IPS-20b (cell line): ENCODE measurements at regions not wholly inside any gene's neighbourhood (a gene's known extent, or its start where the extent isn't known, plus 50 kb on each side); places are given as distances from the start of the nearest gene placed in this dataset.
"Not testable (repeated sequence)": the region's sequence is repeated elsewhere in the genome, so short reads cannot be mapped to it uniquely, and the experiment has no call there.

Experiments used
- H3K27ac ChIP-seq: one replicate; pipeline ENCODE4 v1.5.1; 2013; ENCODE audit warnings: low read length
- H3K27me3 ChIP-seq: 2 replicates; pipeline ENCODE4 v1.6.1; 2013; ENCODE audit warnings: mild to moderate bottlenecking, low read length, inconsistent platforms; ENCODE audit not compliant: insufficient read depth
- H3K36me3 ChIP-seq: 2 replicates; pipeline ENCODE4 v1.6.1; 2013; ENCODE audit warnings: low read depth, mild to moderate bottlenecking, inconsistent platforms, low read length, moderate library complexity; ENCODE audit not compliant: insufficient read depth
- H3K4me1 ChIP-seq: 2 replicates; pipeline ENCODE4 v1.6.1; 2013; ENCODE audit warnings: mild to moderate bottlenecking, control low read depth, inconsistent platforms, low read length, moderate library complexity; ENCODE audit not compliant: insufficient read depth
- H3K4me3 ChIP-seq: 2 replicates; pipeline ENCODE4 v1.5.1; 2013; ENCODE audit warnings: mild to moderate bottlenecking, low read length, inconsistent platforms
- H3K9ac ChIP-seq: 2 replicates; pipeline ENCODE4 v1.6.1; 2013; ENCODE audit warnings: low read depth, mild to moderate bottlenecking, inconsistent platforms, low read length, moderate library complexity
- H3K9me3 ChIP-seq: 2 replicates; pipeline ENCODE4 v1.6.1; 2013; ENCODE audit warnings: mild to moderate bottlenecking, low read depth, low read length, inconsistent platforms; ENCODE audit not compliant: insufficient read depth

DNA sequence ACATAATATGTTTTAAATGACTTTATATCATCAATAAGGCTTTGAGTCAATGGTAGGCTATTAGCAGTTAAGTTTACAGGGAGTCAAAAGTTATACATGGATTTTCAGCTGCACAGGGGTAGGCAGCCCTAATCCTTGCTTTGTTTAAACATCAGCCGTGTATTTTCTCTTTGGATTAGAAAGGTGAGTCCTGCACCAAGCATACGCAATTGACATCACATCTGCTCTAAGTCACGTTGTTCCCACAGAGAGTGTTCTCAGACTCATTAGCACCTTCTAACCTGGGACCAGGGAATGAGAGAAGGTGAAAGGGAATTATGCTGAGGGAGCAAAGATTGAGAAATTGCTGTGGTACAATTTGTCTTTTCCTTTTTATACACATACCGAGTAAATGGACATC lies 148.6 kb upstream of the ZNF804B start:
- H3K36me3 ChIP-seq = no peaks in the 10 kb centered on the region
- H3K27me3 ChIP-seq = no peaks in the 10 kb centered on the region
- no peaks in the 10 kb centered on the region for H3K4me1 ChIP-seq
- H3K4me3 ChIP-seq = no peak overlapping the region
- H3K9me3 ChIP-seq = no peaks in the 10 kb centered on the region
- no peak overlapping the region for H3K9ac ChIP-seq
- no peak overlapping the region for H3K27ac ChIP-seq

GRCh38 chr7:88600695-88601094 lies 158.8 kb upstream of the ZNF804B start:
- Histone ChIP-seq H3K9ac (no peak overlapping the region), H3K27me3 (no peaks in the 10 kb centered on the region), H3K4me1 (peaks cover 9% of the 10 kb centered on the region; the same call in 1 of the 2 replicates), H3K36me3 (no peaks in the 10 kb centered on the region), H3K9me3 (no peaks in the 10 kb centered on the region), H3K27ac (no peak overlapping the region), H3K4me3 (no peak overlapping the region)

DNA sequence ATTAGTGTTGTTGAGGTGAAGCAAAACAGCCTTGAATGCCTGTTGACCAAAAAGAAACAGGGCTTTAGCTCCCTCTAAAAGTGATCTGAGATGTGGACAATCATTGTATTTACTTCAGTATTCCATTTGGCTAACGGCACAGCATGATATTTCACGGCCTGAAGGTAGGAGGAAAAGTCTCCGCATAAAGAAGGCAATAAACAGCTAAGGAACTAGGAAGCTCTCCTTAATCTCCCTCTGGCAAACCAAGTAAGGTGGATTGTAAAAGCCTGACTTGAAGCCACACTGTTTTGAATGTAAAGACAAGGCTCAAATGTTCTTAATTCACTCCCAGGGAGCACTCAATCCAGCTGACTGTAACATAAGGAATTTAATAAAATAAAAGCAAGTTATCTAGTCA lies 160.0 kb upstream of the ZNF804B start:
- no peak overlapping the region for H3K27ac ChIP-seq
- H3K36me3 ChIP-seq = no peaks in the 10 kb centered on the region
- H3K9ac ChIP-seq = no peak overlapping the region
- no peak overlapping the region for H3K4me3 ChIP-seq
- no peaks in the 10 kb centered on the region for H3K9me3 ChIP-seq
- H3K4me1 ChIP-seq = peaks cover 9% of the 10 kb centered on the region; the same call in 1 of the 2 replicates
- no peaks in the 10 kb centered on the region for H3K27me3 ChIP-seq

- H3K4me3 ChIP-seq = no peak overlapping the region
- H3K27me3 ChIP-seq = no peaks in the 10 kb centered on the region
- H3K9me3 ChIP-seq = no peaks in the 10 kb centered on the region
- no peak overlapping the region for H3K27ac ChIP-seq
- H3K9ac ChIP-seq = no peak overlapping the region
- H3K4me1 ChIP-seq = peaks cover 6% of the 10 kb centered on the region; the same call in 1 of the 2 replicates
- no peaks in the 10 kb centered on the region for H3K36me3 ChIP-seq
These were observed 161.5 kb upstream of the ZNF804B start for GRCh38 chr7:88597941-88598425.

- H3K4me3 ChIP-seq = no peak overlapping the region
- H3K27me3 ChIP-seq = no peaks in the 10 kb centered on the region
- H3K4me1 ChIP-seq = peaks cover 4% of the 10 kb centered on the region; the same call in 1 of the 2 replicates
- H3K36me3 ChIP-seq = no peaks in the 10 kb centered on the region
- H3K9ac ChIP-seq = no peak overlapping the region
- H3K27ac ChIP-seq = no peak overlapping the region
- no peaks in the 10 kb centered on the region for H3K9me3 ChIP-seq
These were observed 168.5 kb upstream of the ZNF804B start for GRCh38 chr7:88590963-88591362.

DNA sequence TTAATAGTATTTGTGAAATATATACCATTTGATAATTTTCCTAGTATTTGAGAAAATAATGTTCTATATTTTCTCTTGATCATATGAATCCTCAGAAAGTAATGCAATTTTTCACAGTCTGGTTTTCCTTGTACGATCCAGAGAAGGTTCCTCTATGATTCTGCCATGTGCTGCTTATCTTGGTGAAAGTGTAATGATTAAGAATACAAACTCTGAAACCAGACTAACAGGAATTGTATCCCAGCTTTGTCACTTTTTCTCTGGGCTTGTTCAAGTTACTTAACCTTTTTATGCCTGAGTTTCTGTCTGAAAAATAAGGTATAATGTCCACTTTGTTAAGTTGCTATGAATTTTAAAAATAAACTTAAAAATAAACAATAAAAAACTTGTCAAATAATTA lies 169.6 kb upstream of the ZNF804B start:
- Histone ChIP-seq H3K27ac (no peak overlapping the region), H3K4me1 (peaks cover 4% of the 10 kb centered on the region; the same call in 1 of the 2 replicates), H3K27me3 (no peaks in the 10 kb centered on the region), H3K36me3 (no peaks in the 10 kb centered on the region), H3K9ac (no peak overlapping the region), H3K4me3 (no peak overlapping the region), H3K9me3 (no peaks in the 10 kb centered on the region)

GRCh38 chr7:88586890-88587289 lies 172.6 kb upstream of the ZNF804B start:
- Histone ChIP-seq H3K4me3 (no peak overlapping the region), H3K9ac (no peak overlapping the region), H3K9me3 (no peaks in the 10 kb centered on the region), H3K27me3 (no peaks in the 10 kb centered on the region), H3K27ac (no peak overlapping the region), H3K36me3 (no peaks in the 10 kb centered on the region), H3K4me1 (peaks cover 4% of the 10 kb centered on the region; the same call in 1 of the 2 replicates)

DNA sequence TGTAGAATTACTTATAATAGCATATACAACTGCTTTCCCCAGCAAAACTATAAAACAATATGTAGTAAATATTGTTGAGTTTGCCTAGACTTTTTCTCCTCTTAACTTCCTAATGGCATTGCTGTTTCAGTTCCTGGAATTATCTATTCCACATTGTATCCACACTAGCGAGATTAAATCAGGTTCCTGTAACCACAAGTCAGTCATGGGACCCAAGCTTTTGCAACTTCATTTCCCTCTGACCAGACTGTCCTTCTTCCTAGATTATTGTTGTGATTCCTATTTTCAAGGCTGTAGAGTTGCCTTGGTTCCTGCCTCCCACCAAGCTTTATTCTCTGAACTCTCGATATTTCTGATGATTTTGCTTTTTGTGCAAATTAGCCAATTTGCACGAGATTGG lies 173.3 kb upstream of the ZNF804B start:
- H3K27ac ChIP-seq = no peak overlapping the region
- no peaks in the 10 kb centered on the region for H3K36me3 ChIP-seq
- H3K4me3 ChIP-seq = no peak overlapping the region
- no peaks in the 10 kb centered on the region for H3K27me3 ChIP-seq
- H3K4me1 ChIP-seq = peaks cover 4% of the 10 kb centered on the region; the same call in 1 of the 2 replicates
- H3K9me3 ChIP-seq = no peaks in the 10 kb centered on the region
- H3K9ac ChIP-seq = no peak overlapping the region

DNA sequence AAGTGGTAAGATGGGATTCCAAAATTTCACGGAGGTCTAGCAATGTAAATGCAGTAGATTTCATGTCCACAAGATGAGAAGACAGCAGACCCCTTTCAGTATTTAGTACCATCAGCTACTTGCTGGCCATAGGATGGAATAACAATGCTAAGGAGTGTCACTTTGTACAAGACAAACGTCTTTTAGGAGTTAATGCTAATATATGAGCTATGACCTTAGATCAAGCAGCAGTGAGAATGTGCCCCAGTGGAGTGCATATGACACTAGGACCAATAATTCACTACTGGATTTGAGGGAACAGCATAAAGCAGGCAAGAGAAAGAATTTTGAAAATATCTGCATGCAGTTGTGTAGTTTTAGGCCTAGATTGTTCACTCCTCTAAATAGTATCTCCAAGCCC lies 182.8 kb upstream of the ZNF804B start:
- Histone ChIP-seq H3K4me1 (no peaks in the 10 kb centered on the region), H3K9me3 (no peaks in the 10 kb centered on the region), H3K9ac (no peak overlapping the region), H3K4me3 (no peak overlapping the region), H3K36me3 (no peaks in the 10 kb centered on the region), H3K27me3 (no peaks in the 10 kb centered on the region), H3K27ac (no peak overlapping the region)

DNA sequence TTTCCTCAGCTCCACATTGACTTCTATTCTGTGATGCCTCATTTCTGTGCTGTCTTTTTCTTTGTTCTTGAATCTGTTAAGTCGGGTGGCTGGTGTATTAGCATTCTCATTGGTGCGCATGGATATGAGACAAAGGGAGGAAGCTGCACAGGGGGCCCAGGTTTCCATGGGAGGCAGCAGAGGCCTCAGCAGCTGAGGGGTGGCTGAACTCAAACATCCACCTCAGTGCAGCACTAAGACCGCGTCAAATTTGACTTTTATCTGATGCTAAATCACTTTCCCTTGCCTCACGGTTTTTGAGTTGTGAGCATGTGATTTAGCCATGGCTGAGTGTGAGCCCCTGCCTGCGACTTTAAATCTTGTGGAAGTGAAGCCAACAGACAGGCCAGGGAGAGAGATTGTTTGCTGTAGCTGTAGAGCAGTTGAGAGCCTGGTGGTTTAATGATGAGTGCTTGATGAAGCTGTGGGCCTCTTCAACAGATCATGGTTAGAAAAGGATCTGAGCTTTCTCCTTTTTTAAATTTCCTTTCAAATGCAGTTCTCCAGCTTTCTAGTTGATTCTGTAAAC lies 193.3 kb upstream of the ZNF804B start:
- H3K4me3 ChIP-seq = no peak overlapping the region

GRCh38 chr7:88565401-88565800 lies 194.1 kb upstream of the ZNF804B start:
- H3K9ac ChIP-seq = no peak overlapping the region
- no peaks in the 10 kb centered on the region for H3K27me3 ChIP-seq
- H3K36me3 ChIP-seq = no peaks in the 10 kb centered on the region
- H3K27ac ChIP-seq = no peak overlapping the region
- H3K9me3 ChIP-seq = no peaks in the 10 kb centered on the region
- H3K4me3 ChIP-seq = no peak overlapping the region
- peaks cover 19% of the 10 kb centered on the region; the same call in 1 of the 2 replicates for H3K4me1 ChIP-seq

More for the DNA sequence above, 193.3 kb upstream of the ZNF804B start:
- no peaks in the 10 kb centered on the region for H3K27me3 ChIP-seq
- peaks cover 19% of the 10 kb centered on the region; the same call in 1 of the 2 replicates for H3K4me1 ChIP-seq
- no peaks in the 10 kb centered on the region for H3K36me3 ChIP-seq
- H3K27ac ChIP-seq = no peak overlapping the region
- no peak overlapping the region for H3K9ac ChIP-seq
- H3K9me3 ChIP-seq = no peaks in the 10 kb centered on the region

DNA sequence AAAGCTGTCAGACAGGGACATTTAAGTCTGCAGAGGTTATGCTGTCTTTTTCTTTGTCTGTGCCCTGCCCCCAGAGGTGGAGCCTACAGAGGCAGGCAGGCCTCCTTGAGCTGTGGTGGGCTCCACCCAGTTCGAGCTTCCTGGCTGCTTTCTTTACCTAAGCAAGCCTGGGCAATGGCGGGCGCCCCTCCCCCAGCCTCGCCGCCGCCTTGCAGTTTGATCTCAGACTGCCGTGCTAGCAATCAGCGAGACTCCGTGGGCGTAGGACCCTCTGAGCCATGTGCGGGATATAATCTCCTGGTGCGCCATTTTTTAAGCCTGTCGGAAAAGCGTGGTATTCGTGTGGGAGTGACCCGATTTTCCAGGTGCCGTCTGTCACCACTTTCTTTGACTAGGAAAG lies 203.1 kb upstream of the ZNF804B start:
- H3K9ac ChIP-seq, H3K27ac ChIP-seq, H3K27me3 ChIP-seq, H3K4me3 ChIP-seq, H3K9me3 ChIP-seq, H3K4me1 ChIP-seq, H3K36me3 ChIP-seq: not testable (repeated sequence)
